Panc1 (cell line): ENCODE measurements at regions not wholly inside any gene's neighbourhood (a gene's known extent, or its start where the extent isn't known, plus 50 kb on each side); places are given as distances from the start of the nearest gene placed in this dataset.

Experiments
- ATAC-seq: fragments of 200-7000 bp; cut with Tn5 transposase; 2 replicates; pipeline ENCODE4 v1.9.1; 2020; ENCODE audit warnings: mild to moderate bottlenecking, moderate library complexity
- BruUV-seq: library from RNA; stranded (reverse); fragments of 400-500 nt; replicated peaks from 2 replicates; lab custom pipeline; 2021; lab: Mats Ljungman, UMichigan
- CTCF ChIA-PET: fragments of 300-600 bp; sonication (Branson Sonifier 250); formaldehyde crosslinking; loops from one replicate; lab custom pipeline; 2022; ENCODE audit warnings: antibody characterized with exemption; lab: Charles Lee
- POLR2A ChIA-PET: fragments of 300-600 bp; sonication (Branson Sonifier 250); formaldehyde crosslinking; loops from one replicate; lab custom pipeline; 2022; ENCODE audit warnings: antibody characterized with exemption; lab: Charles Lee
- DNase-seq: peaks from one replicate; pipeline ENCODE4 v3.0.0-alpha.2; 2010; ENCODE audit warnings: low read depth, low spot score
- H3K27ac ChIP-seq: 2 replicates; pipeline ENCODE4 v1.5.1; 2011; ENCODE audit warnings: mild to moderate bottlenecking, low read length, inconsistent platforms
- H3K27me3 ChIP-seq: fragments of 200-500 bp; sonication (Bioruptor generic); 2 replicates; pipeline ENCODE4 v1.6.0; 2014; ENCODE audit warnings: low read length, inconsistent platforms; ENCODE audit not compliant: control insufficient read depth, insufficient read depth
- H3K36me3 ChIP-seq: fragments of 200-500 bp; sonication (Bioruptor generic); 2 replicates; pipeline ENCODE4 v1.5.1; 2014; ENCODE audit warnings: inconsistent platforms, mild to moderate bottlenecking, low read length, moderate library complexity; ENCODE audit not compliant: control insufficient read depth, insufficient read depth
- H3K4me1 ChIP-seq: 2 replicates; pipeline ENCODE4 v1.5.1; 2011; ENCODE audit warnings: inconsistent platforms, mild to moderate bottlenecking, low read length, moderate library complexity; ENCODE audit not compliant: control insufficient read depth, insufficient read depth
- H3K4me3 ChIP-seq, 2 experiments: 2 replicates each; pipeline ENCODE4 v1.5.1; 2011 to 2012; ENCODE audit warnings: low read depth in 2 of 2, low read length in 2 of 2, mild to moderate bottlenecking in 2 of 2, inconsistent platforms in 1 of 2, moderate library complexity in 1 of 2
- H3K9me3 ChIP-seq: fragments of 200-500 bp; sonication (Bioruptor generic); 2 replicates; pipeline ENCODE4 v1.5.1; 2014; ENCODE audit warnings: low read depth, mild to moderate bottlenecking, inconsistent platforms, low read length, moderate library complexity; ENCODE audit not compliant: control insufficient read depth, insufficient read depth
- POLR2AphosphoS5 ChIP-seq: IDR thresholded peaks from 2 replicates; pipeline ENCODE4 v1.6.1; 2012; ENCODE audit warnings: mild to moderate bottlenecking, low read depth, low read length, moderate library complexity
- REST ChIP-seq, 2 experiments: IDR thresholded peaks; 2 replicates each; pipeline ENCODE4 v1.6.1; 2011 to 2012; ENCODE audit warnings: low read depth in 2 of 2, control low read depth in 1 of 2, low read length in 1 of 2, mild to moderate bottlenecking in 1 of 2, moderate library complexity in 1 of 2; ENCODE audit not compliant: insufficient read depth in 1 of 2
- SIN3A ChIP-seq: IDR thresholded peaks from 2 replicates; pipeline ENCODE4 v1.6.1; 2012; ENCODE audit warnings: low read depth, mild to moderate bottlenecking, low read length, moderate library complexity, borderline replicate concordance; ENCODE audit not compliant: insufficient read depth
- TCF7L2 ChIP-seq: IDR thresholded peaks from 2 replicates; pipeline ENCODE4 v1.6.1; 2011; ENCODE audit warnings: mild to moderate bottlenecking, low read depth, low read length, inconsistent platforms
- in situ Hi-C: cut with HindIII; loops from 2 replicates; pipeline ENCODE4 v1.10.0; 2016; ENCODE audit warnings: low sequenced_read_pairs, low pct_unique_long_range_greater_than_20kb
- intact Hi-C: fragments of 100-400 bp; cut with micrococcal nuclease; formaldehyde crosslinking; loops from one replicate; pipeline ENCODE4 v1.10.0; 2022; ENCODE audit not compliant: unreplicated experiment
- TF ChIP-seq, protein P1 (sequence below): fragments of 450-650 bp; IDR thresholded peaks from 2 replicates; pipeline ENCODE4 v1.5.1; 2017; ENCODE audit warnings: mild to moderate bottlenecking

- Histone ChIP-seq H3K4me1 (peaks cover 13% of the 10 kb centered on the region), H3K9me3 (no peaks in the 10 kb centered on the region), H3K36me3 (no peaks in the 10 kb centered on the region), H3K27ac (peak overlapping the region; percentile 59), H3K4me3 (peak overlapping the region; percentile 35 to 65), H3K27me3 (no peaks in the 10 kb centered on the region)
- intact Hi-C loops = no loop called here
- ATAC-seq = peak; percentile 98
- peak; percentile 75 for DNase-seq
- ChIA-PET CTCF (interaction anchor here (0.6 to 2.3 kb wide), 7 partner anchors 13 to 661 kb away, joined by 3 to 19 read pairs (median 4); no protein-coding TSS in a partner anchor), POLR2A (interaction anchor here (0.5 kb wide), 1 partner anchor 25 kb away, joined by 13 read pairs; no protein-coding TSS in a partner anchor)
- in situ Hi-C loops = no loop called here
- TF ChIP-seq TCF7L2 (peak; percentile 27; the same call in 1 of the 2 replicates), SIN3A (0 out of 2 replicates have a peak, but pooled peaks have one; percentile 27), POLR2AphosphoS5 (no peak), REST (IDR thresholded peaks at IDR 0.05; ENCODE audit: insufficient read depth in 1 of 2, low read depth in 2 of 2, low read length in 1 of 2) (no peak)
- TF ChIP-seq, protein P1, sequence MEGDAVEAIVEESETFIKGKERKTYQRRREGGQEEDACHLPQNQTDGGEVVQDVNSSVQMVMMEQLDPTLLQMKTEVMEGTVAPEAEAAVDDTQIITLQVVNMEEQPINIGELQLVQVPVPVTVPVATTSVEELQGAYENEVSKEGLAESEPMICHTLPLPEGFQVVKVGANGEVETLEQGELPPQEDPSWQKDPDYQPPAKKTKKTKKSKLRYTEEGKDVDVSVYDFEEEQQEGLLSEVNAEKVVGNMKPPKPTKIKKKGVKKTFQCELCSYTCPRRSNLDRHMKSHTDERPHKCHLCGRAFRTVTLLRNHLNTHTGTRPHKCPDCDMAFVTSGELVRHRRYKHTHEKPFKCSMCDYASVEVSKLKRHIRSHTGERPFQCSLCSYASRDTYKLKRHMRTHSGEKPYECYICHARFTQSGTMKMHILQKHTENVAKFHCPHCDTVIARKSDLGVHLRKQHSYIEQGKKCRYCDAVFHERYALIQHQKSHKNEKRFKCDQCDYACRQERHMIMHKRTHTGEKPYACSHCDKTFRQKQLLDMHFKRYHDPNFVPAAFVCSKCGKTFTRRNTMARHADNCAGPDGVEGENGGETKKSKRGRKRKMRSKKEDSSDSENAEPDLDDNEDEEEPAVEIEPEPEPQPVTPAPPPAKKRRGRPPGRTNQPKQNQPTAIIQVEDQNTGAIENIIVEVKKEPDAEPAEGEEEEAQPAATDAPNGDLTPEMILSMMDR = peak; percentile 97
- no TSS peak for BruUV-seq
These were observed 139.8 kb downstream of the OR2B2 start for GRCh38 chr6:27772261-27773001.

- no peak for DNase-seq
- H3K4me3 ChIP-seq = no peak overlapping the region
- H3K36me3 ChIP-seq = no peaks in the 10 kb centered on the region
- no peaks in the 10 kb centered on the region for H3K27me3 ChIP-seq
- BruUV-seq = no TSS peak
- H3K9me3 ChIP-seq = no peaks in the 10 kb centered on the region
- in situ Hi-C loops (no loop called here), intact Hi-C loops (no loop called here)
- POLR2A ChIA-PET = interaction anchor here (1.1 kb wide), 1 partner anchor 36 kb away, joined by 5 read pairs; a partner anchor contains a TSS
- no peak for ATAC-seq
- CTCF ChIA-PET = interaction anchor here (0.6 kb wide), 1 partner anchor 63 kb away, joined by 4 read pairs; no protein-coding TSS in a partner anchor
- TF ChIP-seq TCF7L2 = no peak
- no peak for TF ChIP-seq REST (IDR thresholded peaks at IDR 0.05; ENCODE audit: insufficient read depth in 1 of 2, low read depth in 2 of 2, low read length in 1 of 2)
- TF ChIP-seq, protein P1 = no peak
- TF ChIP-seq SIN3A = no peak
- no peak for TF ChIP-seq POLR2AphosphoS5
- H3K27ac ChIP-seq = no peak overlapping the region
- peaks cover 9% of the 10 kb centered on the region for H3K4me1 ChIP-seq
These were observed 141.0 kb downstream of the OR2B2 start for GRCh38 chr6:27771235-27771634.
